NCI-H748 treated with DMSO at 0.1 percent for 48 hours (cell line): ENCODE measurements at regions not wholly inside any gene's neighbourhood (a gene's known extent, or its start where the extent isn't known, plus 50 kb on each side); places are given as distances from the start of the nearest gene placed in this dataset.
"Not testable (repeated sequence)": the region's sequence is repeated elsewhere in the genome, so short reads cannot be mapped to it uniquely, and the experiment has no call there.

Experiments
- DNase-seq: peaks from one replicate; lab custom pipeline; 2025; lab: John Stamatoyannopoulos, UW

- no peak for DNase-seq
Observed at GRCh38 chr6:4655196-4656025, 120.8 kb upstream of the CDYL start.

- no peak for DNase-seq
Observed at GRCh38 chr6:4653141-4653540, 123.1 kb upstream of the CDYL start.

- no peak for DNase-seq
Observed at GRCh38 chr6:4651831-4652467, 124.3 kb upstream of the CDYL start.

GRCh38 chr6:4649728-4650127 lies 126.5 kb upstream of the CDYL start:
- no peak for DNase-seq

- DNase-seq: peak; percentile 44
Observed at GRCh38 chr6:4647414-4648365, 128.5 kb upstream of the CDYL start.

GRCh38 chr6:4645713-4646360 lies 130.4 kb upstream of the CDYL start:
- no peak for DNase-seq

- no peak for DNase-seq
Observed at GRCh38 chr6:4644996-4645395, 131.2 kb upstream of the CDYL start.

- DNase-seq: no peak
Observed at GRCh38 chr6:4641461-4641860, 134.7 kb upstream of the CDYL start.

- no peak for DNase-seq
Observed at GRCh38 chr6:4640139-4640538, 136.1 kb upstream of the CDYL start.

GRCh38 chr6:4638641-4639040 lies 137.6 kb upstream of the CDYL start:
- no peak for DNase-seq

- DNase-seq: no peak
Observed at GRCh38 chr6:4637691-4638433, 138.3 kb upstream of the CDYL start.

- DNase-seq: no peak
Observed at GRCh38 chr6:4636881-4637224, 139.4 kb upstream of the CDYL start.

- DNase-seq: no peak
Observed at GRCh38 chr6:4636191-4636880, 139.9 kb upstream of the CDYL start.

GRCh38 chr6:4635666-4636065 lies 140.5 kb upstream of the CDYL start:
- no peak for DNase-seq

GRCh38 chr6:4632421-4632820 lies 143.8 kb upstream of the CDYL start:
- no peak for DNase-seq

GRCh38 chr6:4629789-4630188 lies 146.4 kb upstream of the CDYL start:
- not testable (repeated sequence) for DNase-seq

GRCh38 chr6:4625557-4625956 lies 150.6 kb upstream of the CDYL start:
- DNase-seq: no peak

GRCh38 chr6:4624726-4625125 lies 151.5 kb upstream of the CDYL start:
- no peak for DNase-seq

- DNase-seq: no peak
Observed at GRCh38 chr6:4620284-4621151, 155.7 kb upstream of the CDYL start.

GRCh38 chr6:4616311-4616710 lies 159.9 kb upstream of the CDYL start:
- DNase-seq: no peak
